GM21737 (cell line): ENCODE measurements at regions not wholly inside any gene's neighbourhood (a gene's known extent, or its start where the extent isn't known, plus 50 kb on each side); places are given as distances from the start of the nearest gene placed in this dataset.
"Not testable (repeated sequence)": the region's sequence is repeated elsewhere in the genome, so short reads cannot be mapped to it uniquely, and the experiment has no call there.

Experiments
- ATAC-seq: cut with Tn5 transposase; IDR thresholded peaks from one replicate; pipeline ENCODE4 v1.9.1; 2021; ENCODE audit warnings: mild to moderate bottlenecking, moderate library complexity; ENCODE audit not compliant: unreplicated experiment

DNA sequence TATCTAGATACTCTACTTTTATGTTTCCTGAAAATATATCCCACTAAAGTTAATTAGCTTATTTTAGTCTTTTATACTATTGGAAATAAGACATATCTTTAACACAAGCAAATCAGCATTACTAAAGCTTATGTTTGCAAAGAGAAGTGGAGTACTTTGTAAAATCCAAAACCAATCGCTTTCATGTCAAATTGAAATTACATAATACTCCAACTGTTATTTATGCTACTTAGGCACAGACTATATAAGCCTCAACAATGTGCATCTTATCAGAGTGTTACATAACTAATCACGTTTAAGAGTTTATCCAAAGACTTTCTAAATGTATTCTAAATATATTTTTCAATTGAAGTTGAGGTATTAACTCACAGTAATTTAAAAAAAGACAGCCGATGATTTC, 200.0 kb downstream of the PCDH20 start:
- no peak for ATAC-seq

GRCh38 chr13:61215116-61215515, 200.5 kb downstream of the PCDH20 start:
- ATAC-seq, result no peak

DNA sequence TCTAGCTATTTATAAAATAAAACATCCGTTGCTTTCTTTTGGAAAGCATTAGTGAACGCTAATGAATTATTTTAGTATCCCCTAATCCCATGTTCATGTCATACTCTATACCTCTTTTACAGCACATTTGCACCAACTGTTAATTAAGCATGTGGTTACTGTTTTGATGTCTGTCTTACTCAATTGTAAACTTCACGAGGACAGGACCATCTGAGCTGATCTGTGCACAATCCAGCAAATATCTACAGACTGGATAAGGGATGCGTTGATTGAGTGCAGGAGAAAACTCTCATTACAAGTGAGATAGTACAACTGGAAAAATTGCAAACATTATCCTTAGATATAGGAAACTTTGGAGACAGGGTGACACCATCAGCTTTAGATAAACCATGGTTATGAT, 201.1 kb downstream of the PCDH20 start:
- ATAC-seq, result no peak

DNA sequence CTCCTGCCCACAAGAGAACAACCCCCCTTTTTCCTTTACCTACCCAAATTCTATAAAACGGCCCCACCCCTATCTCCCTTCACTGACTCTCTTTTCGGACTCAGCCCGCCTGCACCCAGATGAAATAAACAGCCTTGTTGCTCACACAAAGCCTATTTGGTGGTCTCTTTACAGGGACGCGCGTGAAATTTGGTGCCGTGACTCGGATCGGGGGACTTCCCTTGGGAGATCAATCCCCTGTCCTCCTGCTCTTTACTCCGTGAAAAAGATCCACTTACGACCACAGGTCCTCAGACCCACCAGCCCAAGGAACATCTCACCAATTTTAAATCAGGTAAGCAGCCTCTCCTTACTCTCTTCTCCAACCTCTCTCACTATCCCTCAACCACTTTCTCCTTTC, 209.8 kb downstream of the PCDH20 start:
- not testable (repeated sequence) for ATAC-seq

GRCh38 chr13:61204025-61204424, 211.6 kb downstream of the PCDH20 start:
- no peak for ATAC-seq

- ATAC-seq, result no peak
Observed at GRCh38 chr13:61202042-61202441, 213.6 kb downstream of the PCDH20 start.

DNA sequence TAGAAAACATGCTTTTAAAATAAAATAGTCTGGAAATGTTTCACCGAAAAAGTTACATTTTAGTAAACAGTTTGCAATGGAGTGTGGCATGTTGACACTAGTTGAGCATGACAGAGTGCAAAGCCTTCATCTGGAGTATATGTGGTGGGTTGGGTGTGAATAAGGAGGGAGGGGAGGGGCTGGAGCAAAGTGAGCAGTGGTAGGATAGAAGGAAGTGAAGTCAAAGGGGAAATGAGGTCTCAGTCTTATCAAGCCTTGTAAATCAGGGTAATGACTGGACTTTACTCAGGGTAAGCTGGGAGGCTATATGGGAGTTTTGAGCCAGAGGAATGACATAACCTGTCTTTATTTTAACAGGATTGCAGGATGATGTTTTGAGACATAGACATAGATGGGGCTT, 222.8 kb downstream of the PCDH20 start:
- ATAC-seq, result no peak

- ATAC-seq, result no peak
Observed at GRCh38 chr13:61188057-61188456, 227.6 kb downstream of the PCDH20 start.

GRCh38 chr13:61187471-61187870, 228.2 kb downstream of the PCDH20 start:
- ATAC-seq, result no peak

DNA sequence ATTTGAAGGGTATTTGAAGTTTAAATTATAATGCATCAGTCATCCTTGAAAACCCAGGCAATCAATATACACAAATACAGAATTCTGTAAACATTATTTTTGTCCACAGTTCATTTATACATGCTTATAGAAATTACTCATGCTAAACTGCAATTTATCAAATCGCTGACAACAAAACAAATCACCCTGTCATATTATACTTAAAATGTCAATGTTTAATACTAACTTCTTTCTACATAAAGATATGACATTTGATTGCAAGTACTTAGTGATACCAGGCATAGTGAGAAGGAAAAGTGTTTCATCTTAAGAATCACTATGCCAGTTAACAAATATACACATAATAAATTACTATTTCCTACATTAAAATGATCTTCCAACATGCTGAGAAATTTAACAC, 232.0 kb downstream of the PCDH20 start:
- no peak for ATAC-seq

DNA sequence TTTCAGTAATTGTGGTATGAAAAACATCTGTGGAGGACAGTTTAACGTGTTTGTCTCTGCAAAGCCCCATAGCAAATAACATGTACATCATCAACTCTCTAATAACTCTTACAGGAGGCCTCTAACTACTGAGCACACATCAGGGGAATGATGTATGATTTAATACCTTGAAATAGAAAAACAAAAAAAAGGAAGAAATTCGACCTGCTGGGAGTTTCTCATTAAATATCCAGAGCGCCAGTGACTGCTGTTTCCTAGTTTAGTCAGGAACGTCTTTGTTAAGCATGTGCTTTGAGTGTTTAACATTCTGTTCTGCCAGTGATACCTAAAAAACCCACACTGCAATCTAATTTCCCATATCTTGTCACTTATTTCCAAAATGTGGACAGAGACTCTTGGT, 235.4 kb downstream of the PCDH20 start:
- no peak for ATAC-seq

GRCh38 chr13:61179741-61180140, 235.9 kb downstream of the PCDH20 start:
- no peak for ATAC-seq

DNA sequence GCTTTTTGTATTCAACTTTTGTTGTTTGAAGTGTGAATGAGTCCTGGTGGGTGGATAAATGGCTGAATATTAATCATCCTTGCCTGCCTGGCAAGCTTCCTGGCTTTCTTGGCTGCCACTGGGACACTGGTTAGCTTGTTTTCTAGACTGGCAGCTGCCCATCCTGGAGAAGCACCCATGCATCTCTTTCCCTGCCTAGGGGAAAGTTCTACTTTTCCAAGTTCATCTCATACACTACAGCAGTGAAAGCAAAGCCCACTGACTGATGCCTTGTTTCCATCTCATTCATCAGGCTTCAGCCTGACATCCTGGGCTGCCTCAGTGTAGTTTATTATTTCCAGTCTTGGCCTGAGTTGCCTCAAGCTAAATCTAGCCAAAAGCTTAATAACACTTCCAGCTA, 244.8 kb downstream of the PCDH20 start:
- no peak for ATAC-seq

DNA sequence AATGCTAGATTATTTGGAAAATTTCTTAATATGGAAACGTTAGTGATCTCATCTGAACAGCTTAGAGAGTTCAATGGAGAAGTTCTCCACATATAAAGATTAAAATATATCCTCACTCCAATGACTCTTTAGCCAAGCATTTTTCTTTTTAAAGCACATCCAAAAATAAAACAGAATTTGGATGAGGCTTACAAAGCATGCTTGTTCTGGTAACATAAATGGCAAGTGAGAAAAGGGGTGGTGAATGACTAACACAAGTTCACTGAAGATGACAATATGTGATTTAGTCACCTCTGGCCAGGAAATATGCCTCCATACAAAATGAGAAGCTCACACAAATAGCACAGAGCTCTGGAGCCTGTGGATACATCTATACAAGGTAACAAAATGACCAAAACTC, 253.0 kb downstream of the PCDH20 start:
- ATAC-seq, result no peak

DNA sequence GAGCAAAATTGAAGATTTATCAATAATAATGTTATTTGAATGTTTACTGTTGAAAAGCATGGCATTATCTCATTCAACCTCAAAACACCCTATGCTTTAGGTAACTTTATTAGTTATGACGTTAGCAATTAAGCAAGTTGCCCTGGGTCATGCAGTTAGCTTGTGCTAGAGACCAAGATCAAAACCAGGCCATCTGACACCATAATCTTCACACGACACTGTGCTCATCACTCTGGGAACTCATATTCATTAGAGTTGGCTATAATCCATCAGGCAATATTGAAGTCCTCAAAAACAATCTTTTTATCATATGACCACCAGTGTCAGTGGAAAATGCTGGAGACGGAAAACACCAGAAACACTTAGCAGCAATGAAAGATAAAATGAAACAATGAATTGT, 253.5 kb downstream of the PCDH20 start:
- no peak for ATAC-seq

DNA sequence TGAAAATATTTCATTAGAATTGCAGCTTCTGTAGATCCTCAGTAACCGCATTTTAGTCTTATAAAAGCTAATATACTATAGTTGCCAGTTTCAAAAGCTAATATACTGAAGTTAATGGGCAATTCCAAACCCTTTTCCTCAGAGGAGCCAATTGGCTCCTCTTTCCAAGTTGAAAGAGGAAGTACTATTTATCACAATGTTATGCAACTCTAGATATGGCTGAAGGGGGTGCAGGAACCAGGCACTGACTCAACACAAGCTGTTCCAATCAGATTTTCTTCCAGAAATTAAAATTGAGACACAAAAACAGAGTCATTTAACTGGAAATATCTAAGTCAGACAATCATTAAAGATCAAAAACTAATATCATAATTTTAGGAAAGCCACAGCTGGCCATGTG, 258.9 kb downstream of the PCDH20 start:
- no peak for ATAC-seq

DNA sequence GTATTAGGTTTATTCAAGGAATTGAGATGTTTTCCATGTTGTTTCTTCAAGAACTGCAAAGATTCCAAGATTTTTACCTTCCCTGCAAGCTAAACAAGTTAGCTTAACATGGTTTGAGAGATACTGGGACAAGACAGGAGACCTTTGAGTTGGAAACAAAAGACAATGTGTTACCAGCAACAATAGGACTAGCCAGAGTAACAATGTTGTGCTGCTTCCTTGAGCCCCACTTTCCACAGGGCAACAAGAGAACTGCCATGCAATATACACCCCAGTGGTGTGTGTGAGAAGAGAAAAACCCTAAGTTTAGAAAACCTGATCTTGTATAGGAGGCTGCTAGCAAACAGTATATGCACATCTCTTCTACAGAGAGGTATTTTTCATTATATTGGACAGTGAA, 264.6 kb downstream of the PCDH20 start:
- no peak for ATAC-seq

DNA sequence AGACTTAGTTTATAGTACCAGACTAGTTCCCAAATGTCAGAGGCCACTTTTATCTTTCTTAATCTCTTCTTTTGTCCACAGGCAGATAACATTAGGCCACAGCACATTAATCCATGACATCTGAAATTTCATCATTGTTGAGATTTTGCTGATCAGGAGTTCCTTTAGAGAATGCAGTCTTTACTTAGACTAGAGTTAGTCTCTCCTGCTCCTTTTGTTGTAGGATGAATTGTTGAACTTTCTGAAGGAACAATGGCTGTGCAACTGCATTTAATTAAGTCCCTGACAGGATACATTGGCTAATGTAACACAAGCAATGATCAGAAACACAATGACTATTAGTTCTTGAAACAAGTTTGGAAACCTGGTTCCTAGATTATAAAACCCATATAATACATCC, 266.3 kb downstream of the PCDH20 start:
- no peak for ATAC-seq

DNA sequence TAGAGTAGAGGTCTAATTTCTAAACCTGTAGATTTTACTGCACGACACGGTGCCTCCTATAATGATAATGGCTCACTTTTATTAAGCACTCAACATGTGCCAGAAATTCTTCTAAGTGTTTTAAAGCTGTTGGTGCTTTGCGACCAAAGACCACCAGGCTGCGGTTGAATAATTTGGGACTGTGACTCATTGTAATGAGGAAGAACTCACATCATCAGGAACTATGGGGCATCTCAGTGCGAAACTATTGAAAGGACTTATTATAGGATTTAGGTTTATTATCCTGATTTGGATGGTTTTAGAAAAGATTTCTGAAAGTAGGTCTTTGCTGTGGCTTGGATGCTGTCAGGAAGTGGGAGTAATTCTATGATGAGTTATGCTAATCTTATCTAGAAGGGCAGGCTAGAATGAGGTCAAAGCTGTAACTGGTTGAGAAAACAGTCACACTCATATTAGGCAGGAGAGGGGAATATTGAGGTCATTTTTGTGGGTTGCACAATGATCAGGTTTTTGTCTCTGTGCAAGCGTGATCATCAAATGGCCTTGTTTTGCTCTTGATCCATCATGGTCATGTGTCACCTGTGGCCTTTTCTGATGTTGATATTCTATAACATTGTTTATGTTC, 266.8 kb downstream of the PCDH20 start:
- no peak for ATAC-seq

DNA sequence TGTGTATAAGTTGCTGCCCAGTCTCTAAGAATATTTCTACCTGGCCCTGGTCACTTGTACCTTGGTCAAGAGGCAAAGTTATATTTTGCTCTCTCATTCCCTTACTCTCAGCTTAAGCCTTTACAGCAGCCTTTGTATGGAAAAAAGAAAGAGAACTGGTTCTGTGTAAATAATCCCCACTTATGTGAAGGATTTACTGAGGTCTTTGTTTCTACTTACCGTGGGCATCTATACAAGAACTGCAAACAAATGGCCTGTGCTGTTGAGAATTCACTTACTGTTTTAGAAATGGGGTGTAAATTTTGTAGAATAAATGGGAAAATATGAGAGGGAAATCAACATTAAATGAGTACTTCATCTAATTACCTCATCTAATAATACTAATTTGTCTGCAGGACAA, 267.4 kb downstream of the PCDH20 start:
- no peak for ATAC-seq

DNA sequence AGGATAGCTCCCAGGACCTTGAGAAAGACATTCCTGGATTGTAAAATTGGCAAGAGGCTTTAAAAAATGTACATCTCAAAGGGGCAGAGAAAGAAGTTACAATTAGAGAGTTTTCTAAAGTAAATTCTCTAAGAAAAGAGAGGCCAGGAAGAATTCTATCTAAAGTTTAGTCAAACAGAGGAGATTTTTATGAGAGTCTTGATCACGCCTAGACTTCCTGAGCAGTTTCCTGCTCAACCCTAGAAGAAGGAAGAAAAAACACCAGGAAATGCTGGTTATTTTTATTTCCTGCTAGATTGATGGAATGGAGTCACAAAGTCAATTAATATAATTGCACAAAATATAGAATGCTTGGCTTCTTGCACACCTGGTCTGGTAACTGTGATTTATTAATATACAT, 269.1 kb downstream of the PCDH20 start:
- ATAC-seq, result no peak

DNA sequence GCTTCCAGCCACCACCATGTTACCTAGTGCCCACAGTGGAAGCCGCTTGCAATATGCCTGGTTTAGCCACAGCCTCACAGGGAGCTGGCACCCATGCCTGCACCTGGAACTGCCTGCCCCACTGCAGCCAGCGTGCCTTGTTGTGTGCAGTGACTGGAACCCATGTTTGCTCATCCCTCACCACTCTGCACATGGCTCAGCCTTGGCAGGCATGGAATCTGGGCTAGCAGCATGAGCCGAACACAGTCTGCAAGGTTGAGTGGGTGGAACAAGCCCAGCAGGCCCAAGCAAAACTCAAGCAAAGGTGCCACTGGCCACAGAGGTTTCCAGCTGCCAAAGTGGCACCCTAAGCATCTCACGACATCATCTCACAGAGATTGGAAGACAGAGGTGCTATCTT, 269.5 kb downstream of the PCDH20 start:
- ATAC-seq, result no peak

DNA sequence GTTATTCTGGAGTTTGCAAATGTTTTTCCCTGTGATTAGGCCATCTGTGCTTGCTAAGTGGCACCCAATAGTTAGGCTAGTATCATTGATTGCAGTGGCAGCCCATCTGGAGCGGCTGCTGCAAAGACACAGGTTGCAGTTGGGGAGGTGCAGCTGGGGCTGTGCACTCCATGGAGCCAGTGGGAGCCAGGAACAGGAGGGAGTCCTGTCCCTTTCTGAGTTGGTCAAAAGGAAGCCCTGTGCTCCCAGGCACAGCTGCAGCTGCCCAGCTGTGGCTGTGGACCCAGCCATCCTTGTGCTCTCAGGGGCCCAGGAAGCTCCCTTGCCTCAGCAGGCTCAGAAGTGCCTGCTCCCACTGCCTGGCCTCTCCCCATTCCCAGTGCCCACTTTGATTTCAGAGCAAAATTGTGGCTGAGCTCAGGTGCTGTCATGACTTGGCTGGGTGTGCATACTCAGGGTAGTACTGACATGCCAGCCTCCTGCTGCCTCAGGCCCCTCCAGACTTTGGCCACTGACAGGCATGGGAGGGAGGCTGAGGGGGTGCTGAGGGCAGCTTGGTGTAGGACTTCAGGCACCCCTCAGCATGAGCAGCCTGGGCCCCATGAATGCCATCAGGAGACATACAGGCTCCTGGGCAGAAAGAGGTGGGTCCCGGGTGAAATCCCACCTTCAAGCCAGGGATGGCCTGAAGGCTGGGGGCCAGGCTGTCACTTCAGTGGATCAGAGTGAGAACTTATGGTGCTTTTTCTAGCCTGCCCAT, 270.6 kb downstream of the PCDH20 start:
- no peak for ATAC-seq
